SKM-1 (cell line): ENCODE measurements at regions not wholly inside any gene's neighbourhood (a gene's known extent, or its start where the extent isn't known, plus 50 kb on each side); places are given as distances from the start of the nearest gene placed in this dataset.

ENCODE experiments used
- DNase-seq: peaks from one replicate; lab custom pipeline; 2025; ENCODE audit not compliant: unreplicated experiment; lab: John Stamatoyannopoulos, UW

GRCh38 chr3:106794442-106794841 is 582.8 kb upstream of the CCDC54 start:
- no peak for DNase-seq

DNA sequence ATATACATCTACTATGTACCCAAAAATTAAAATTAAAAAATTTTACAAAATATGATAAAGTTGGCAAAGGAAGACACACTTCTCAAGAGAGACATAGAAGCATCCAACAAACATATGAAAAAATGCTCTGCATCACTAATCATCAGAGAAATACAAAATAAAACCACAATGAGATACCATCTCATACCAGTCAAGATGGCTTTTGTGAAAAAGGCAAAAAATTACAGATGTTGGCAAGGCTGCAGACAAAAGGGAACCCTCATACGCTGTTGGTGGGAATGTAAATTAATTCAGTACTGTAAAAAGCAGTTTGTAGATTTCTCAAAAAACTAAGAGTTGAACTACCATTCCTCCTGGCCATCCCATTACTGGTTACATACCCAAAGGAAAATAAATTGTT is 581.7 kb upstream of the CCDC54 start:
- DNase-seq: no peak

- DNase-seq: no peak
These were observed 579.8 kb upstream of the CCDC54 start for GRCh38 chr3:106797461-106797860.

DNA sequence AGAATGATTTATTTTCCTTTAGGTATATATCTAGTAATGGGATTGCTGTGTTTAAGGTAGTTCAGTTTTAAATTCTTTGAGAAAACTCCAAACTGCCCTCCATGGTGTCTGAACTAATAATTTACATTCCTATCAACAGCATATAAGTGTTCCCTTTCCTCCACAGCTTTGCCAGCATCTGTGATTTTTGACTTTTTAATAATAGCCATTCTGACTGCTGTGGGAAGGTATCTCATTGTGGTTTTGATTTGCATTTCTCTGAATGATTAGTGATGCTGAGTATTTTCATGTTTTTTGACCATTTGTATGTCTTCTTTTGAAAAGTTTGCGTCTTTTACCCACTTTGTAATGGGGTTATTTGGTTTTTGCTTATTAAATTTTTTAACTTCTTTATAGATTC is 571.6 kb upstream of the CCDC54 start:
- DNase-seq: no peak

GRCh38 chr3:106806964-106807363 is 570.3 kb upstream of the CCDC54 start:
- no peak for DNase-seq

- no peak for DNase-seq
These were observed 568.2 kb upstream of the CCDC54 start for GRCh38 chr3:106809041-106809440.

DNA sequence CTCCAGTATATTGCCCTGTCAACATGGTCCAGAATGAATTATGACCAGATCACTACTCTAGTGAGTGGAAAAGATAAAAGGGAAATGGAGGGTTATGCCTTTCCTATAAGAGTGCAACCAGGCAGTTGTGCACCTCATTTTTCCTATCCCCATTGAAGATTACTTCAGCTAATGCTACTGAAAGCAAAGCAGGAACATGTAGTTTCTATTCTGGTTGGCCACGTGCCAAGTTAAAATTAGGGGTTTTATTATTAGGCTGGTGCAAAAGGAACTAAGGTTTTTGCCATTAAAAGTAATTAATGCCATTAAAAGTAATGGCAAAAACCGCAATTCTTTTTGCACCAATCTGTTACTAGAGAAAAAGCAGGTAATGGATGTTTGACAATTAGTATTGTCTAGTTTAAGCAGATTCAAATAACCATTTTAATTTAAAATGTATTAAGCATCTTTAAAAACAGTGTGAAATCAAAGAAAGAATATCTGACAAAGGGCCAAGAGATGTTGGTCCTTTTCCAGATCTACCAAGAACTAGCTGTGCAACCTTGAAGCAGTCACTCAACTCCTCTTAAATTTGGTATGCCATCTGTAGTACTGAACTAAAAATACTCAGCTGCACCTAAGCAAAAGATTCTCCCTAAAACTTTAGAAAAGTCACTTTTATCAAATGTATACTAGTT is 567.5 kb upstream of the CCDC54 start:
- no peak for DNase-seq

GRCh38 chr3:106810300-106810875 is 566.9 kb upstream of the CCDC54 start:
- DNase-seq: no peak

GRCh38 chr3:106811376-106811775 is 565.9 kb upstream of the CCDC54 start:
- DNase-seq: no peak

GRCh38 chr3:106813742-106814141 is 563.5 kb upstream of the CCDC54 start:
- DNase-seq: no peak

- DNase-seq: no peak
These were observed 563.0 kb upstream of the CCDC54 start for GRCh38 chr3:106814231-106814630.

DNA sequence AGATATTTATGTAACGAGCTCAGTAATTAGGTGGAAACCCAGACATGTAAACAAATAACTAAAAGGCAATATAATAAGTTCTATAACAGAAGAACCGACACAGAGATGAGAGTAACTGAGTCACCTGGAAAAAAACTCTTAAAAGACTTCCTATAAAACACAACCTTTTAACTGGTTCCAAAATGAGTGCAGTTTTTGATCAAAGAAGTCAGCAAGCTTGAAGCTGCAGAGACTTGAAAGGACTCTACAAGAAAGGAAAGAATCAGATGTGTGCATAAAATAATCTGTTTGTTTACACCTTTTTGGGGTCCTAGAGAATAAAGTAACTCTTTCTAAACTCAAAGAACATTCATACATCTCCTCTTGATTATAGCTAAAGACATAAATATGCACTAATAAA is 560.4 kb upstream of the CCDC54 start:
- DNase-seq: no peak

DNA sequence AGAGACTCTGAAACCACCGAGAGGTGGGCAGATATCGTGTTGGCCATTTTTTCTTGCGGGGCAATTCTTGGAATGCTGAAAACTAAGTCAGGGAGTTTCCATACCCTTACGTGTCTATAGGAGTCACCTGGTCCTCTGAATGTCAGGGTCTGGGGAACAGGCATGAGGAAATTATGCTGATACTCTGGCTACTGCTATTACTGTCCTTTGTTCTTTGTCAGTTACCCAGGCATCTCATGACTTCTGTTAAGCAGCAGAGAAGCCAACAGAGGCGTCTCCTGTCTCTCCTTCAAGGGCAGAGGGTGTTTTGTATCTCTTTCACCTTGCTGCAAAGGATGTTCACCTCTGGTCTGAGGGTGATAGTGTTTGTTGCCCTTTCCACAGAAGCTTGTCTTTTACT is 559.5 kb upstream of the CCDC54 start:
- no peak for DNase-seq

DNA sequence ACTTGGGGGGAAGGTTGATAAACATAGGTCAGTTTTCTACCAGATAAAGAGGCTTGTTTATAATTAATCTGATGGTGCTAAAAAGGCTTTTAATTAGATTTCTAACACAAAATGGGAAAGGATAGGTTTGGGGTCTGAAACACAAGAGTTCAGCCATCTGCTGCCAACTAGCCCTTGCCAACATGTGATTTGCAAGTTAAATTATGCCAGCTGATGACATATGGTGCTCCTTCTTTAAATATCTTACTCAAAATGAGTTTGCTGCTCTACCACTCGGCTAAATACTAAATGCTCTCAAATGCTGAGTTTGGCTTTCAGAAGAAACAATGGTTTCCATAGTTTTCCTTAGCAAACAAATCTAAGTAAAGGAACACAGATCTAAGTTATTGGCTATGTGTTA is 557.8 kb upstream of the CCDC54 start:
- DNase-seq: no peak

DNA sequence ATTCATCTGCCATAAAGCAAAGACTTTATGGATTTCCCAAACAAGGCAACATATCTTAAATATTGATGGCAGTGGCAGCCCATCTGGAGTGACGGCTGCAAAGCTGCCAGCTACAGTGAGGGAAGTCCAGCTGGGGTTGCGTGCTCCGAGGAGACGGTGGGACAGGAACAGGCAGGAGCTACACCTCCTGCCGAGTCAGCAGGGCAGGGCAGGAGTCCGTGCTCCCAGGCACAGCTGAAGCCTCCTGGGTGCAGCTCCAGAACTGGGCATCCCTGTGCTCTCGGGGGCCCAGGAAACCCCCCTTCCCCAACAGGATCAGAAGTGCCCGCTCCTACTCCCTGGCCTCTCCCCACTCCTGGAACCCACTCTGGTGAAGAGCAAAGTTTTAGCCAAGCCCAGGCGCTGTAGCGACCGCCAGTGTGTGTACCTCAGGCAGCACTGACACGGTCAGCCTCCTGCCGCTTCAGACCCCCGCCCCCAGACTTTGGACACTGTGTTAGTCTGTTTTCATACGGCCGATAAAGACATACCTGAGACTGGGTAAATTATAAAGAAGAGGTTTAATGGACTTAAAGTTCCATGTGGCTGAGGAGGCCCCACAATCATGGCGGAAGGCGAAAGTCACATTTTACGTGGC is 556.4 kb upstream of the CCDC54 start:
- no peak for DNase-seq

DNA sequence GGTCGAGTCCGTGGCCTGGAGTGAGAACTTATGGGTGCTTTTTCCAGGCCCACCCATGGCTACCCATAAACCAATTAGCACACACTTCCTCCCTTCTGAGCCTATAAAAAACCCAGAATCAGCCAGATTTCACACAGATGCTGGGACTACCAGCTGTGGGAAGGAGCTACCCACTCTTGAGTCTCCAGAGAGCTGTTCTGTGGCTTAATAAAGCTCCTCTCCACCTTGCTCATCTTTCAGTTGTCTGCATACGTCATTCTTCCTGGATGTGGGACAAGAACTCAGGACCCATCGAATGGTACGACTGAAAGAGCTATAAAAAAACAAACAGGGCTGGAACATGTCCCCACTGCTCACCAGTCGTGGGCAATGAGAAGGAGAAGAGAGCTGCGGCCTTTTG is 555.4 kb upstream of the CCDC54 start:
- DNase-seq: no peak

DNA sequence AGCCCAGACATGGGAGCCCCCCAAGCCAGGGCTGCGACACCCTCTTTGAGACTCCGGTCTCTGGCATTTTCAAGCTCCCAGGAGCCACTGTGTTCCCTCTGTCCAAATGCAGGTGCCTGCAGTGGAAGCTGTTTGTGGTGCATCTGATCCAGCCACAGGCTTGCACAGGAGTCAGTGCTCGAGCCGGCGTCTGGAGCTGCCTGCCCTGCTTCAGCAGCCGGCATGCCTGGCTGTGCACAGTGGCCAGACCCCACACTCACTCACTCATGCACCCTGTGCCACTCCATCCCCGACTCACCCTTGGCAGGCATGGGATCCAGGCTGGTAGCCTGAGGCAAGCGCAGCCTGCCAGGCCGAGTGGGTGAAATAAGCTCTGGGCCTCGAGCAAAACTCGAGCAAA is 555.0 kb upstream of the CCDC54 start:
- no peak for DNase-seq

GRCh38 chr3:106823701-106824100 is 553.5 kb upstream of the CCDC54 start:
- DNase-seq: no peak

DNA sequence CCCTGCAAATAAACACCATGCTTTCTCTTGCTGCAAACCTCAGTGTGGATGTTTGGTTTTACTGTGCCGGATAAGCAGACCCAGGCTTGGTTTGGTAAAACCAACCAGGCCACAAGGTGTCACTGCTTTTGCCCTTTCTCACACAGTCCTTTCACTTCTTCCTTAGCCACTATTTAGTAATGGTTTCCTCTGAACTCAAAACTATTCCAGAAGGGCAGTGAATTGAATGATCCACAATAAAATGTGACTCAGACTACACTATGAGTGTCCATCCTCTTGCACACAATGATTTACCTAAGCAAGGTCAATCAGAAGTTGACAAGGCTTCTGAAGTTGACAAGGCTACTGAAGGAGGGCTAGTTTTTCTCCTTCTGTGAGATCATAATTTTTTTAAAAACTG is 552.4 kb upstream of the CCDC54 start:
- no peak for DNase-seq

- DNase-seq: no peak
These were observed 551.2 kb upstream of the CCDC54 start for GRCh38 chr3:106825962-106826605.

DNA sequence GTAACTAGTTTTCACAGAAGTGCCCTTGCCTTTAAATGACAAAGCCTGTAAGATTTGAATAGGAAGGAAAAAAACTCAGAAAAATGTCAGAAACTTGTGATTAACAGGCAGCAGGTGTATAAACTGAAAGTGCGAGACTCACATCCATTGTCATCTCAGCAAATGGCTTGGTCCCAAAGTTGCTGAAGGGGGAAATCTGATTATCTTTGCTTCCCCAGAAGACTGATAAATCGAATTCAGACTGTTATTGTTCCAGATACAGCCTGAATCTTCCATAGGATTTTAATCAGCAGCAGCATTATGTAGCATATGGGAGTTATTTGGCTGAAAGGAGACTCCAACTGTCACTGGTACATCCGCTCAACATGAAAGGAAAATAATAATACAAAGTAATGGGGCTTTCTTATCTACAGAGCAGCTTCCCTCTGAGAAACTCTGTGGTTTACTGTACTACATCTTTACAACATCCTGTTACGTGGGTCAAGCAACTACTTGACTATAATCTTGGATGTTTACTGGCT is 550.4 kb upstream of the CCDC54 start:
- no peak for DNase-seq
